Fibroblast of villous mesenchyme (primary cell): ENCODE measurements at regions not wholly inside any gene's neighbourhood (a gene's known extent, or its start where the extent isn't known, plus 50 kb on each side); places are given as distances from the start of the nearest gene placed in this dataset.

Experiments used
- DNase-seq: peaks from one replicate; pipeline ENCODE4 v3.0.0-alpha.2; 2010; ENCODE audit warnings: low read depth
- H3K4me3 ChIP-seq: 2 replicates; pipeline ENCODE4 v1.5.1; 2011; ENCODE audit warnings: low read depth, mild to moderate bottlenecking, low read length
- CTCF ChIP-seq: IDR thresholded peaks from 2 replicates; pipeline ENCODE4 v1.5.1; 2012; ENCODE audit warnings: low read depth, mild to moderate bottlenecking, low read length; ENCODE audit not compliant: insufficient read depth

DNA sequence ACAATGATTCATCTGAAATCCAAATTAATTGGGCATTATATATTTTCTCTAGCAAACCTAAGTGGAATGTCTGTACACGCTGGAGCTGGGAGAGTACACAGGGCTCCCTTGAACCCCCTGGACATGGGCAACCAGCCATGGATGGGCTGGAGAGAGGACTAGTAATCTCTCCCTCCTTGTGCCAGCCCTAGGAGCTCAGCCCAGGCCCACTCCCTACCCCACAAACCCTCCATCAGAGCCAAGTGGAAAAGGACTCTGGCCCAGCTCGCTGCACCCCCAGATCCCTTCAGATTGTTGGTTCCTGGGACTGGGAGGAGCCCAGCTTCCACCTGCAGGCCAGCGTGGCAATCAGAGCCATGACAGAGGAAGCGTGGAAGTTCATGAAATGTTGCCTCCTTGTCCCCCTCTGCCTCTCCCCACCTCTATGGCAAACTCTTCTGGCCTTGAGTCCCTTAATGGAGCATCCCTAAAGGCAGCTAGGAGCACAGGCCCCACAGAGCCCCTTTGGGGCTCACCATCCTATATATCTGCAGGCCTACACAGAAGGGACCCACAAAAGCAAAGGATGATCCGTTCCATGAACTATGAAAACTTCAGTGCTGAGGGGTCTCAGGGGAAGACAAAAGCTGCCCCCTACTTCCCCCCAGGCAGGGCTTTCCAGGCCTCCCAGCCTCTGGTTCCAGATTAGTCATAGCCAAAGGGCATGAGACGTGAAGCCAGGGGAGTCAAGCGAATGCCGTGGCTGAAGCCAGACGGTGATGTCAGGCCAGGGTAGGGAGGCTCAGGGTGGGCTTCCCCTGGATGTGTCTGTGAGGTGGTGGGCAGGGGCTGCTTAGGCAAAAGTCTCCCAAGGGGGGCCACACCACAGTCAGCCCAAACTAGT, 126.4 kb upstream of the MAFB start:
- no peak for TF ChIP-seq CTCF
- no peak overlapping the region for H3K4me3 ChIP-seq
- no peak for DNase-seq

GRCh38 chr20:40816039-40816352, 127.0 kb upstream of the MAFB start:
- no peak overlapping the region for H3K4me3 ChIP-seq
- no peak for DNase-seq
- no peak for TF ChIP-seq CTCF

DNA sequence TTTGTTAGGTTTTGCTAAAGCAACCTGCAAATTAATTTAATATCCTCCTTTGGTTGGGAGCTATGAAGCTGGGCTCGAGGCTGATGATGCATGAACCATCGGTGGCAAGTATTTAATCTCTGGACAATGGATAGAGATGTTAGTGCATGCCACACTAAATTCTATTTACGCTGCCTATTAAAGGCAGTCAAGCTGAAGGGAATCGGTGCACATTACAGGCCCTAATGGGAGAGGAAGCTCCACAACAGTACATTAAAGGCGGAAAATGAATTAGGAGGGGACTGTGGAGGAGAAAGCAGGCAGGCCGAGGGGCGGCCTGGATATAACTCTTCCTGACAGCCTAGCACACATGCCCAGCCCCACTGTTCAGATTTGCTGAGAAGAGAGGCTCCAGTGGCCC, 132.4 kb upstream of the MAFB start:
- no peak for TF ChIP-seq CTCF
- DNase-seq = no peak
- no peak overlapping the region for H3K4me3 ChIP-seq

GRCh38 chr20:40826699-40827098, 137.7 kb upstream of the MAFB start:
- H3K4me3 ChIP-seq = no peak overlapping the region
- no peak for TF ChIP-seq CTCF
- no peak for DNase-seq

GRCh38 chr20:40835321-40835720, 146.3 kb upstream of the MAFB start:
- no peak for DNase-seq
- no peak overlapping the region for H3K4me3 ChIP-seq
- no peak for TF ChIP-seq CTCF

GRCh38 chr20:40838509-40838908, 149.5 kb upstream of the MAFB start:
- no peak overlapping the region for H3K4me3 ChIP-seq
- no peak for DNase-seq
- TF ChIP-seq CTCF = no peak

DNA sequence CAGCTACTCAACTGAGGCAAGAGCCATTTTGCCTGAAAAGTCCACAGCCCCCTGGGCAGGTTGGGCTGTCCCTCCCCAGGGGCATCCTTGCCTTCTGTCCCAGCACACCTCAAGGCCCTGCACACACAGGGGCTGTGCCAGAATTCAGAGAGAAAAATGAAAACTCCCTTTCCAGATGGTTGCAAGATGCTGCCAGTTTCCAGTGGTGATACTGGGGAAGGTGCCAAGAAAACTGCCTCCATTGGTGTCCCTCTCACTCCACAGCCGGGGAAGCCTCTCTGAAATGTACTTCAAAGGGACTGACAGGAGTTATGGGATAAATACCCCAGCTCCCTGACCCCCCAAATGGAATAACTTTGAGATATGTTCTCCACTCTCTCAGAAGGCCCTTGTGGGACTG, 154.2 kb upstream of the MAFB start:
- TF ChIP-seq CTCF = no peak
- no peak overlapping the region for H3K4me3 ChIP-seq
- peak; percentile 2 for DNase-seq
